OCI-LY1 (cell line): ENCODE measurements at regions not wholly inside any gene's neighbourhood (a gene's known extent, or its start where the extent isn't known, plus 50 kb on each side); places are given as distances from the start of the nearest gene placed in this dataset.

Experiments used
- H2AFZ ChIP-seq: fragments of 200-600 bp; sonication (generic), shearing (Covaris generic); 2 replicates; pipeline ENCODE4 v1.6.0; 2014; ENCODE audit warnings: antibody characterized with exemption, mild to moderate bottlenecking, low read length
- H3F3A ChIP-seq: fragments of 200-600 bp; sonication (generic), shearing (Covaris generic); 2 replicates; pipeline ENCODE4 v1.6.0; 2014; ENCODE audit warnings: mild to moderate bottlenecking, antibody characterized with exemption, low read length, moderate library complexity; ENCODE audit not compliant: insufficient read depth
- H3K27ac ChIP-seq: fragments of 200-600 bp; sonication (generic); 2 replicates; pipeline ENCODE4 v1.5.1; 2014; ENCODE audit warnings: low read length, mixed run types, mild to moderate bottlenecking, low read depth; ENCODE audit not compliant: poor library complexity, severe bottlenecking
- H3K27me3 ChIP-seq: fragments of 200-600 bp; sonication (generic); 2 replicates; pipeline ENCODE4 v1.6.0; 2014; ENCODE audit warnings: antibody characterized with exemption, mild to moderate bottlenecking, low read length, moderate library complexity; ENCODE audit not compliant: insufficient read depth
- H3K36me3 ChIP-seq: fragments of 200-600 bp; sonication (generic); 2 replicates; pipeline ENCODE4 v1.6.1; 2014; ENCODE audit warnings: mild to moderate bottlenecking, antibody characterized with exemption, low read length, moderate library complexity, mixed read lengths; ENCODE audit not compliant: insufficient read depth
- H3K4me1 ChIP-seq: fragments of 200-600 bp; sonication (generic); 2 replicates; pipeline ENCODE4 v1.5.1; 2014; ENCODE audit warnings: mild to moderate bottlenecking, low read length, moderate library complexity; ENCODE audit not compliant: insufficient read depth, severe bottlenecking
- H3K4me2 ChIP-seq: fragments of 200-600 bp; sonication (generic), shearing (Covaris generic); 2 replicates; pipeline ENCODE4 v1.6.1; 2014; ENCODE audit warnings: low read length
- H3K4me3 ChIP-seq: fragments of 200-600 bp; sonication (generic); 2 replicates; pipeline ENCODE4 v1.5.1; 2014; ENCODE audit warnings: low read length, low read depth, mild to moderate bottlenecking, mixed read lengths; ENCODE audit not compliant: poor library complexity, severe bottlenecking
- H3K79me2 ChIP-seq: fragments of 200-600 bp; shearing (Covaris generic); 2 replicates; pipeline ENCODE4 v1.6.1; 2016; ENCODE audit warnings: mixed run types, low read length, mixed read lengths; ENCODE audit not compliant: insufficient read depth
- H3K9ac ChIP-seq: fragments of 200-600 bp; sonication (generic), shearing (Covaris generic); 2 replicates; pipeline ENCODE4 v1.6.1; 2014; ENCODE audit warnings: mild to moderate bottlenecking, low read length, mixed read lengths
- H3K9me2 ChIP-seq: fragments of 200-600 bp; sonication (generic), shearing (Covaris generic); 2 replicates; pipeline ENCODE4 v1.6.1; 2014; ENCODE audit warnings: low read depth, mild to moderate bottlenecking, low read length, mixed read lengths
- H3K9me3 ChIP-seq: fragments of 200-600 bp; shearing (Covaris generic); 2 replicates; pipeline ENCODE4 v1.6.1; 2014; ENCODE audit warnings: low read length, mixed read lengths
- H4K20me1 ChIP-seq: fragments of 200-600 bp; sonication (generic), shearing (Covaris generic); 2 replicates; pipeline ENCODE4 v1.6.0; 2016; ENCODE audit warnings: mild to moderate bottlenecking, low read length; ENCODE audit not compliant: insufficient read depth
- EZH2 ChIP-seq: fragments of 200-600 bp; sonication (generic), shearing (Covaris generic); IDR thresholded peaks from 2 replicates; pipeline ENCODE4 v1.8.0; 2017; ENCODE audit warnings: borderline replicate concordance, mixed run types, mild to moderate bottlenecking, antibody characterized with exemption, low read length, moderate library complexity, mixed read lengths
- TF ChIP-seq, protein P1 (sequence below): fragments of 200-600 bp; sonication (generic), shearing (Covaris generic); IDR thresholded peaks from 2 replicates; pipeline ENCODE4 v1.5.1; 2017; ENCODE audit warnings: mild to moderate bottlenecking, antibody characterized with exemption, low read length, moderate library complexity, mixed read lengths

GRCh38 chr6:134517868-134518267 is 200.0 kb upstream of the SGK1 start:
- H3K9ac ChIP-seq: no peak overlapping the region
- no peaks in the 10 kb centered on the region for H3K9me3 ChIP-seq
- peaks cover 4% of the 10 kb centered on the region for H3K4me1 ChIP-seq
- TF ChIP-seq, protein P1, sequence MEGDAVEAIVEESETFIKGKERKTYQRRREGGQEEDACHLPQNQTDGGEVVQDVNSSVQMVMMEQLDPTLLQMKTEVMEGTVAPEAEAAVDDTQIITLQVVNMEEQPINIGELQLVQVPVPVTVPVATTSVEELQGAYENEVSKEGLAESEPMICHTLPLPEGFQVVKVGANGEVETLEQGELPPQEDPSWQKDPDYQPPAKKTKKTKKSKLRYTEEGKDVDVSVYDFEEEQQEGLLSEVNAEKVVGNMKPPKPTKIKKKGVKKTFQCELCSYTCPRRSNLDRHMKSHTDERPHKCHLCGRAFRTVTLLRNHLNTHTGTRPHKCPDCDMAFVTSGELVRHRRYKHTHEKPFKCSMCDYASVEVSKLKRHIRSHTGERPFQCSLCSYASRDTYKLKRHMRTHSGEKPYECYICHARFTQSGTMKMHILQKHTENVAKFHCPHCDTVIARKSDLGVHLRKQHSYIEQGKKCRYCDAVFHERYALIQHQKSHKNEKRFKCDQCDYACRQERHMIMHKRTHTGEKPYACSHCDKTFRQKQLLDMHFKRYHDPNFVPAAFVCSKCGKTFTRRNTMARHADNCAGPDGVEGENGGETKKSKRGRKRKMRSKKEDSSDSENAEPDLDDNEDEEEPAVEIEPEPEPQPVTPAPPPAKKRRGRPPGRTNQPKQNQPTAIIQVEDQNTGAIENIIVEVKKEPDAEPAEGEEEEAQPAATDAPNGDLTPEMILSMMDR: no peak
- no peak for TF ChIP-seq EZH2
- no peak overlapping the region for H2AFZ ChIP-seq
- H3K36me3 ChIP-seq: no peaks in the 10 kb centered on the region
- H3K4me3 ChIP-seq: no peak overlapping the region
- no peak overlapping the region for H3K27ac ChIP-seq
- no peaks in the 10 kb centered on the region for H3K79me2 ChIP-seq
- no peaks in the 10 kb centered on the region for H3F3A ChIP-seq
- H3K9me2 ChIP-seq: no peaks in the 10 kb centered on the region
- H4K20me1 ChIP-seq: no peaks in the 10 kb centered on the region
- no peaks in the 10 kb centered on the region for H3K27me3 ChIP-seq
- H3K4me2 ChIP-seq: no peak overlapping the region

DNA sequence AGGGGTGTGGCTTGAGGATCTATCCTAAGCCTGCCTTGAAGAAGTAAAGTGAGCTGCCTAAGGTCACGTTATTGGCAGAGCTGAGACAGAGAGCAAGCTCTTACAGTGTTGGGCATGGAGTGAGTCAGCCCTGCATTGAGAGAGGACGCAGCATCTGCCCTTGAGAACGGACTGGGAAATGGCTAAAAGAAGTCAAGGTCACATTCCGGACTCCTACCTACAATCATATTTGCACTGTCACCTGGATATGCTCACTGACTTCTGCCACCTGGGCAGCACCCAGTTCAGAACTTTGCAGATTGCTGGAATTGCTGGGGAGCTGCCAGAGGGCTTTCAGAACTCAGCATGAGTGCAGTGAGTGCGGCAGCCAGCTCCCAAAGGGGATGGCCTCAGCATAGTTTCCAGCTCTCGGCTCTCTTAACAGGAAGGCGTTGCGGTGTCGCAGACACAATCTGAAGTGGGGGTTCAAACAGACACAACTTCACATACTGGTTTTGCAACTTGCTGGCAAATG is 199.3 kb upstream of the SGK1 start:
- H3K4me3 ChIP-seq: no peak overlapping the region
- H4K20me1 ChIP-seq: no peaks in the 10 kb centered on the region
- no peak overlapping the region for H2AFZ ChIP-seq
- H3K4me2 ChIP-seq: no peak overlapping the region
- H3K79me2 ChIP-seq: no peaks in the 10 kb centered on the region
- TF ChIP-seq, protein P1: no peak
- TF ChIP-seq EZH2: no peak
- H3K27me3 ChIP-seq: no peaks in the 10 kb centered on the region
- H3K9me3 ChIP-seq: no peaks in the 10 kb centered on the region
- H3K27ac ChIP-seq: no peak overlapping the region
- H3K4me1 ChIP-seq: peaks cover 4% of the 10 kb centered on the region
- H3K9ac ChIP-seq: no peak overlapping the region
- H3K9me2 ChIP-seq: no peaks in the 10 kb centered on the region
- no peaks in the 10 kb centered on the region for H3K36me3 ChIP-seq
- no peaks in the 10 kb centered on the region for H3F3A ChIP-seq

GRCh38 chr6:134516582-134516981 is 198.7 kb upstream of the SGK1 start:
- TF ChIP-seq, protein P1: no peak
- TF ChIP-seq EZH2: no peak
- Histone ChIP-seq H3K4me3 (no peak overlapping the region), H3K79me2 (no peaks in the 10 kb centered on the region), H3K9me3 (no peaks in the 10 kb centered on the region), H3K27ac (no peak overlapping the region), H2AFZ (no peak overlapping the region), H3K27me3 (no peaks in the 10 kb centered on the region), H3F3A (no peaks in the 10 kb centered on the region), H3K4me1 (peaks cover 4% of the 10 kb centered on the region), H3K4me2 (no peak overlapping the region), H3K36me3 (no peaks in the 10 kb centered on the region), H4K20me1 (no peaks in the 10 kb centered on the region), H3K9ac (no peak overlapping the region), H3K9me2 (no peaks in the 10 kb centered on the region)
